NT2/D1 (cell line): ENCODE measurements at regions not wholly inside any gene's neighbourhood (a gene's known extent, or its start where the extent isn't known, plus 50 kb on each side); places are given as distances from the start of the nearest gene placed in this dataset.

Source experiments
- SUZ12 ChIP-seq: IDR thresholded peaks from 2 replicates; pipeline ENCODE4 v1.6.1; 2011; ENCODE audit not compliant: insufficient read length, insufficient read depth; ENCODE audit errors: extremely low read depth
- YY1 ChIP-seq: IDR thresholded peaks from 2 replicates; pipeline ENCODE4 v1.6.1; 2011; ENCODE audit not compliant: insufficient read length, insufficient read depth
- ZNF274 ChIP-seq: IDR thresholded peaks from 2 replicates; pipeline ENCODE4 v1.6.1; 2011; ENCODE audit warnings: mild to moderate bottlenecking, low read depth, low read length

- no peak for TF ChIP-seq YY1
- no peak for TF ChIP-seq ZNF274
- no peak for TF ChIP-seq SUZ12
Measured at GRCh38 chr12:107612508-107612907, 73.1 kb upstream of the PWP1 start.
